C4-2B (cell line): ENCODE measurements at regions not wholly inside any gene's neighbourhood (a gene's known extent, or its start where the extent isn't known, plus 50 kb on each side); places are given as distances from the start of the nearest gene placed in this dataset.
"Not testable (repeated sequence)": the region's sequence is repeated elsewhere in the genome, so short reads cannot be mapped to it uniquely, and the experiment has no call there.

Experiments used
- CTCF ChIP-seq: fragments of 450-650 bp; conservative IDR thresholded peaks from 2 replicates; pipeline ENCODE4 v1.5.1; 2017; ENCODE audit warnings: mild to moderate bottlenecking
- ZFX ChIP-seq: fragments of 450-650 bp; IDR thresholded peaks from 2 replicates; pipeline ENCODE4 v1.6.1; 2017

- not testable (repeated sequence) for TF ChIP-seq CTCF, ZFX
Observed at GRCh38 chr15:20354884-20355223, 186.7 kb downstream of the GOLGA6L6 start.
